ENCODE measurements at regions not wholly inside any gene's neighbourhood (a gene's known extent, or its start where the extent isn't known, plus 50 kb on each side); places are given as distances from the start of the nearest gene placed in this dataset.

DNA sequence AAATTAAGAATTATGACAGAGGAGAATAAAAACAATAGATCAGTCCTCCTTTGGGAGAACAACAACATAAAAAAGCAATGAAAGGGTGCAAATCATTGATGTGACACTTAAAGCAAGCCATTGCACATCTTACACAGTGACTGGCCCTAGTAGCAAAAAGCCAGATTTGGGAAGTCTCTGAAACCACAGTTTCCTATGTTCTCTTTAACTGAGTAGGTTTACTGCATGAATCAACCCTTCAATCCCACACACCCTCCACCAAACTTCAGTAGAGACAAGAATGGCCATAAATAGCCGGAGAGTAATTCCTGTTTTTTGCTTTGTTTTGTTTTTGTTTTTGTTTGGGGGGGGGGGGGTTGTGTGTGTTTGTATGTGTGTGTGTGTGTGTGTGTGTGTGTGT is 180.8 kb downstream of the VEGFC start:
- TF ChIP-seq ZNF10 (CRISPR knock-in tag; IDR thresholded peaks at IDR 0.05; ENCODE audit: borderline replicate concordance, low read depth) (no peak), POLR2A (IDR thresholded peaks at IDR 0.05; ENCODE audit: insufficient read depth in 1 of 2, low read depth in 2 of 2, low read length in 2 of 2) (no peak)
- TF ChIP-seq, protein P1, sequence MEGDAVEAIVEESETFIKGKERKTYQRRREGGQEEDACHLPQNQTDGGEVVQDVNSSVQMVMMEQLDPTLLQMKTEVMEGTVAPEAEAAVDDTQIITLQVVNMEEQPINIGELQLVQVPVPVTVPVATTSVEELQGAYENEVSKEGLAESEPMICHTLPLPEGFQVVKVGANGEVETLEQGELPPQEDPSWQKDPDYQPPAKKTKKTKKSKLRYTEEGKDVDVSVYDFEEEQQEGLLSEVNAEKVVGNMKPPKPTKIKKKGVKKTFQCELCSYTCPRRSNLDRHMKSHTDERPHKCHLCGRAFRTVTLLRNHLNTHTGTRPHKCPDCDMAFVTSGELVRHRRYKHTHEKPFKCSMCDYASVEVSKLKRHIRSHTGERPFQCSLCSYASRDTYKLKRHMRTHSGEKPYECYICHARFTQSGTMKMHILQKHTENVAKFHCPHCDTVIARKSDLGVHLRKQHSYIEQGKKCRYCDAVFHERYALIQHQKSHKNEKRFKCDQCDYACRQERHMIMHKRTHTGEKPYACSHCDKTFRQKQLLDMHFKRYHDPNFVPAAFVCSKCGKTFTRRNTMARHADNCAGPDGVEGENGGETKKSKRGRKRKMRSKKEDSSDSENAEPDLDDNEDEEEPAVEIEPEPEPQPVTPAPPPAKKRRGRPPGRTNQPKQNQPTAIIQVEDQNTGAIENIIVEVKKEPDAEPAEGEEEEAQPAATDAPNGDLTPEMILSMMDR (CRISPR knock-in tag; IDR thresholded peaks at IDR 0.05): no peak
- TF ChIP-seq, protein P2, sequence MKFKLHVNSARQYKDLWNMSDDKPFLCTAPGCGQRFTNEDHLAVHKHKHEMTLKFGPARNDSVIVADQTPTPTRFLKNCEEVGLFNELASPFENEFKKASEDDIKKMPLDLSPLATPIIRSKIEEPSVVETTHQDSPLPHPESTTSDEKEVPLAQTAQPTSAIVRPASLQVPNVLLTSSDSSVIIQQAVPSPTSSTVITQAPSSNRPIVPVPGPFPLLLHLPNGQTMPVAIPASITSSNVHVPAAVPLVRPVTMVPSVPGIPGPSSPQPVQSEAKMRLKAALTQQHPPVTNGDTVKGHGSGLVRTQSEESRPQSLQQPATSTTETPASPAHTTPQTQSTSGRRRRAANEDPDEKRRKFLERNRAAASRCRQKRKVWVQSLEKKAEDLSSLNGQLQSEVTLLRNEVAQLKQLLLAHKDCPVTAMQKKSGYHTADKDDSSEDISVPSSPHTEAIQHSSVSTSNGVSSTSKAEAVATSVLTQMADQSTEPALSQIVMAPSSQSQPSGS (CRISPR knock-in tag; IDR thresholded peaks at IDR 0.05): no peak
